Myocyte (in vitro differentiated cells): ENCODE measurements at regions not wholly inside any gene's neighbourhood (a gene's known extent, or its start where the extent isn't known, plus 50 kb on each side); places are given as distances from the start of the nearest gene placed in this dataset.

Experiments
- DNase-seq: peaks from one replicate; pipeline ENCODE4 v3.0.0-alpha.2; 2012; ENCODE audit warnings: low read depth

- DNase-seq = no peak
These were observed 50.0 kb upstream of the RNU6ATAC start for GRCh38 chr9:134214386-134214765.

GRCh38 chr9:134214766-134215419 is 50.5 kb upstream of the RNU6ATAC start:
- no peak for DNase-seq

- no peak for DNase-seq
These were observed 51.0 kb upstream of the RNU6ATAC start for GRCh38 chr9:134215420-134215698.

- no peak for DNase-seq
These were observed 51.5 kb upstream of the RNU6ATAC start for GRCh38 chr9:134215699-134216448.

GRCh38 chr9:134216449-134216951 is 52.1 kb upstream of the RNU6ATAC start:
- DNase-seq = no peak

- DNase-seq = no peak
These were observed 52.6 kb upstream of the RNU6ATAC start for GRCh38 chr9:134216961-134217360.

- peak; percentile 16 for DNase-seq
These were observed 53.3 kb upstream of the RNU6ATAC start for GRCh38 chr9:134217431-134218210.

- DNase-seq = no peak
These were observed 53.9 kb upstream of the RNU6ATAC start for GRCh38 chr9:134218230-134218629.

GRCh38 chr9:134219646-134220060 is 55.3 kb upstream of the RNU6ATAC start:
- no peak for DNase-seq

GRCh38 chr9:134220311-134220710 is 55.9 kb upstream of the RNU6ATAC start:
- no peak for DNase-seq

- no peak for DNase-seq
These were observed 57.1 kb upstream of the RNU6ATAC start for GRCh38 chr9:134221273-134222017.

- DNase-seq = no peak
These were observed 57.7 kb upstream of the RNU6ATAC start for GRCh38 chr9:134222018-134222573.

GRCh38 chr9:134223091-134223490 is 58.7 kb upstream of the RNU6ATAC start:
- DNase-seq = no peak

GRCh38 chr9:134223591-134224122 is 59.3 kb upstream of the RNU6ATAC start:
- no peak for DNase-seq

- DNase-seq = no peak
These were observed 59.8 kb upstream of the RNU6ATAC start for GRCh38 chr9:134224127-134224526.

GRCh38 chr9:134224567-134225093 is 60.3 kb upstream of the RNU6ATAC start:
- DNase-seq = no peak

- no peak for DNase-seq
These were observed 60.8 kb upstream of the RNU6ATAC start for GRCh38 chr9:134225186-134225585.

GRCh38 chr9:134225816-134226215 is 61.5 kb upstream of the RNU6ATAC start:
- DNase-seq = no peak

GRCh38 chr9:134226221-134226930 is 62.0 kb upstream of the RNU6ATAC start:
- DNase-seq = no peak
